ENCODE measurements at regions not wholly inside any gene's neighbourhood (a gene's known extent, or its start where the extent isn't known, plus 50 kb on each side); places are given as distances from the start of the nearest gene placed in this dataset.

DNA sequence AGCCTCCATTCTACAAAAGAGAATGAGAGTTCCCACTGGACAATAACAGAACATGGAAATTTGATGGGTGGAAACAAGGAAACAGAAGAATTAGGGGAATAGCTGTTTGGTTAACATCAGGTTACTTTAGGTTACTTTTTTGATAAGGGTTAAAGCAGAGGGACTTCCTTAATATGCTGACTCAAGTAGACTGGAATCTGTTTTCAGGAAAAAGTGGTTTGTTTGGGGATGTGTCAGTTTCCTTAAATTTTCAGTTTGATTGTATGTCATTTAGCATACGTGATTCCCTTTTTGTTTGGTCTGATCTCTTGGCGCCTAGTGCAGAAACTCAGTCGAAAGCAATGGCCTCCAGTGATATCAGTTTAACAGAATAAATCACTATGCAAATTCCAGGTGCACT lies 411.8 kb upstream of the GRM7 start:
- Mint-ChIP-seq H3K4me3 (no peak overlapping the region), H3K4me1 (no peaks in the 10 kb centered on the region), H3K27ac (no peak overlapping the region), H3K27me3 (ENCODE audit: low read depth) (peaks cover 4% of the 10 kb centered on the region), H3K9me3 (no peaks in the 10 kb centered on the region), H3K36me3 (ENCODE audit: low read depth) (no peaks in the 10 kb centered on the region)
- no peak for TF ChIP-seq CTCF (IDR thresholded peaks at IDR 0.05; ENCODE audit: unreplicated experiment in 3 of 3)

- no peak overlapping the region for H3K27ac Mint-ChIP-seq
- TF ChIP-seq CTCF (IDR thresholded peaks at IDR 0.05; ENCODE audit: unreplicated experiment in 3 of 3), result no peak
- peaks cover 4% of the 10 kb centered on the region for H3K27me3 Mint-ChIP-seq (ENCODE audit: low read depth)
- H3K9me3 Mint-ChIP-seq, result no peaks in the 10 kb centered on the region
- no peaks in the 10 kb centered on the region for H3K36me3 Mint-ChIP-seq (ENCODE audit: low read depth)
- H3K4me3 Mint-ChIP-seq, result no peak overlapping the region
- H3K4me1 Mint-ChIP-seq, result no peaks in the 10 kb centered on the region
Observed at GRCh38 chr3:6452974-6453373, 407.9 kb upstream of the GRM7 start.

GRCh38 chr3:6455031-6455430 lies 405.9 kb upstream of the GRM7 start:
- peaks cover 4% of the 10 kb centered on the region for H3K27me3 Mint-ChIP-seq (ENCODE audit: low read depth)
- no peaks in the 10 kb centered on the region for H3K9me3 Mint-ChIP-seq
- H3K4me1 Mint-ChIP-seq, result no peaks in the 10 kb centered on the region
- no peak for TF ChIP-seq CTCF (IDR thresholded peaks at IDR 0.05; ENCODE audit: unreplicated experiment in 3 of 3)
- no peak overlapping the region for H3K4me3 Mint-ChIP-seq
- no peak overlapping the region for H3K27ac Mint-ChIP-seq
- H3K36me3 Mint-ChIP-seq (ENCODE audit: low read depth), result no peaks in the 10 kb centered on the region

DNA sequence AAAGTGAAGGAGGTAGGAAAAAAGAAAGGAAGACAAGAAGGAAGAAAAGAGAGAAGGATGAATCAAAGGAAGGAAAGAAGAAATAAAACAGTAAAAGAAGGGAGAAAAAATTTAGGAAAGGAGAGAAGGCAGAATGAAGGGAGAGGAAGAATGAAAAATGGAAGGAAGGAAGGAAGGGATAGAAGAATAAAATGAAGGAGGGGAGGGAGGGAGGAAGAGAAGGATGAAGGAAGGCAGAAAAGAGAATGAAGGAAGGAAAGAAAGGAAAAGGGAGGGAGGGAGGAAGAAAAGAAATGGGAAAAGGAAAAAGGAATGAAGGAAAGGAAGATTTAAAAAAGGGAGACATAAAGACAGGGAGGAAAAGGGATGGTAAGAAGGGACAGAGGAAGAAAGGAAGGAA lies 393.7 kb upstream of the GRM7 start:
- H3K4me1 Mint-ChIP-seq, result no peaks in the 10 kb centered on the region
- TF ChIP-seq CTCF (IDR thresholded peaks at IDR 0.05; ENCODE audit: unreplicated experiment in 3 of 3), result no peak
- no peaks in the 10 kb centered on the region for H3K36me3 Mint-ChIP-seq (ENCODE audit: low read depth)
- H3K4me3 Mint-ChIP-seq, result no peak overlapping the region
- H3K9me3 Mint-ChIP-seq, result peaks cover 5% of the 10 kb centered on the region
- H3K27ac Mint-ChIP-seq, result no peak overlapping the region
- peaks cover 9% of the 10 kb centered on the region for H3K27me3 Mint-ChIP-seq (ENCODE audit: low read depth)

DNA sequence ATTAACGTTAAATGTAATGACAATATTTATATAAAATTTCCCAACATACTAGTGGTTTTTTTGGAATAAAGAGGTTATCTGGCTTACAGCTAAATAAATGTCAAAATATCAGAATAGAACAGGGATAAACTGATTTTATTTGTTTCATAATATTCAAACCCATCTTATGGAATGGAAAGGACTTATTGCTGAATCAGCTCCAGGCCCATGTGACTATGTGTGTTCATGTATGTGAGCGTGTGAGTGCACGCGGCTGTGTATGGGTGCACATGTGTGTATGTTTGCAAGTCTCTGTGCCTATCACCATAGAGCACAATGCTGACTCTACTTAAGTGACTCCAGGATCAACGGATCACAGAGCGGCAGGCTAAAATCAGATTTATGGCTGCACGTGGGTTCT lies 392.3 kb upstream of the GRM7 start:
- H3K9me3 Mint-ChIP-seq, result no peaks in the 10 kb centered on the region

More for the DNA sequence above, 392.3 kb upstream of the GRM7 start:
- no peak overlapping the region for H3K4me3 Mint-ChIP-seq
- no peak overlapping the region for H3K27ac Mint-ChIP-seq
- H3K36me3 Mint-ChIP-seq (ENCODE audit: low read depth), result no peaks in the 10 kb centered on the region
- no peaks in the 10 kb centered on the region for H3K4me1 Mint-ChIP-seq
- peaks cover 13% of the 10 kb centered on the region for H3K27me3 Mint-ChIP-seq (ENCODE audit: low read depth)
- no peak for TF ChIP-seq CTCF (IDR thresholded peaks at IDR 0.05; ENCODE audit: unreplicated experiment in 3 of 3)
